ENCODE measurements at regions not wholly inside any gene's neighbourhood (a gene's known extent, or its start where the extent isn't known, plus 50 kb on each side); places are given as distances from the start of the nearest gene placed in this dataset.

DNA sequence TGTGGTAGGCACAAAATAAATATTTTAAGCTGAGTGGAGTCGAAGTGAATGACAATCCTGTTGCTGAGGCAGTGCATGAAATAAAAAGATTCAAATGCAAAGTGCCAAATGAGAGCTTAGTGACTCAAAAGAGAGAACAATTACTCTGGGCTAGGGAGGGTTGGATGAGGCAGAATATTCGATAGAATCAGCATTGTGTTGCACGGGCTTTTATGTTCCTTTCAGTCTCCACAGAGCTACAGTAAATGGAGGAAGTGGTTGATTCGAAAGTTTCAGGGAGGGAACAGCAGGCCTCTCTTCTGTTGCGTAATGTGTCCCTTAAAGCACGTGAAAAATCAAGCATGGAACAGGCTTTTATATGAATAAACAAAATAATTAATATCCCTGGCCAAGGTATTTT lies 599.3 kb upstream of the CELF2 start:
- H3K27me3 Mint-ChIP-seq = peaks cover 3% of the 10 kb centered on the region
- peak overlapping the region; percentile 8 for H3K4me3 Mint-ChIP-seq
- POLR2A ChIA-PET = no interaction called here
- no peaks in the 10 kb centered on the region for H3K36me3 Mint-ChIP-seq
- DNase-seq = no peak
- peak; percentile 94 for ATAC-seq (ENCODE audit: low read depth)
- peak overlapping the region; percentile 57 for H3K27ac Mint-ChIP-seq
- peaks cover 11% of the 10 kb centered on the region for H3K4me1 Mint-ChIP-seq
- peaks cover 4% of the 10 kb centered on the region for H3K9me3 Mint-ChIP-seq

DNA sequence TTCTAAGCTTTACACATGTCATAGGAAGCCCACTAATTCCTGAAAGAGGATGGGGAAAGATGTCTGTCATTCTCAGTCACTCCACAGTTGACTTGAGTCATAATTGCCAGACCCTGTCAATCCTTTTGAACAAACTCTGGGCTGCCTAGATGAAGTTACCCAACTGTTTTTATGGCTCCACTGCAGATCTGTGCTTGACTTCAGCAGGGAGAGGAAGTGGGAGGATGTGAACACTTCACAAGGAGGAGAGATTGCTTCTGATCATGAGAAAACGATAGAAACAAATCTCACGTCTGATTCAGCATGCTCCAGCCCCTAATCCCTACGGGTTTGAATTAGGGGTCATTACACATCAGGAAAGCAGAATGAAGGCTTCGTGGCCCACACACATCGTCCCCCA lies 596.6 kb upstream of the CELF2 start:
- no peaks in the 10 kb centered on the region for H3K27me3 Mint-ChIP-seq
- no peak overlapping the region for H3K4me3 Mint-ChIP-seq
- POLR2A ChIA-PET = no interaction called here
- ATAC-seq (ENCODE audit: low read depth) (no peak), DNase-seq (no peak)
- H3K4me1 Mint-ChIP-seq = peaks cover 11% of the 10 kb centered on the region
- H3K27ac Mint-ChIP-seq = no peak overlapping the region
- peaks cover 4% of the 10 kb centered on the region for H3K9me3 Mint-ChIP-seq
- H3K36me3 Mint-ChIP-seq = no peaks in the 10 kb centered on the region

DNA sequence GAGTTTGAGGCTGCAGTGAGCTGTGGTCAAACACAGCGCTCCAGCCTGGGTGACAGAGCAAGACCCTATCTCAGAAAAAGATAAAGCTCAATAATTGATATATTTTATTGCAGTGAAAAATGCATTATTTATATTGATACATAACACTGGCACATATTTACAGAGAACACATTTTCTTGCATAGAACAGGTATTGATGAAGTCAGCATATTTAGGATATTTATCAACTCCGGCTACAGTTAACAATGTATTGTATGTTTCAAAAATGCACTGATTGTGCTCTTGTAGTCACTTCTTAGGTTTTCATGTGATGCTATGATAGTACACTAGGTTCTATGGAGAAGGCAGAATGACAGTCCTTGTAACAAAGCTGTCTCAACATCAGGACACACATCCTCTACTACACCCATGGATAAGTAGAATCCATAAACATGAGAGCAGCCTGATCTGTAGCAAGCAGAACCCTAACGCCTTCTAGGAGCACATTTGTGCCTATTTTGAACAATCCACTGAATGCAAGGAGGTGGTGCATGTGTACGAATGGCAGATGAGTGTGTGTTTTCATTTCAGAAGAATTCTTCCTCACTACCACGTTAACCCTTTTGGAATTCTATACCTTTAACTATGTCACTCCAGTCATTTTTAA lies 586.1 kb upstream of the CELF2 start:
- no peak for ATAC-seq (ENCODE audit: low read depth)
- Mint-ChIP-seq H3K27me3 (no peaks in the 10 kb centered on the region), H3K4me1 (no peaks in the 10 kb centered on the region), H3K27ac (no peak overlapping the region), H3K36me3 (no peaks in the 10 kb centered on the region), H3K4me3 (no peak overlapping the region), H3K9me3 (no peaks in the 10 kb centered on the region)
- POLR2A ChIA-PET = no interaction called here
- no peak for DNase-seq

DNA sequence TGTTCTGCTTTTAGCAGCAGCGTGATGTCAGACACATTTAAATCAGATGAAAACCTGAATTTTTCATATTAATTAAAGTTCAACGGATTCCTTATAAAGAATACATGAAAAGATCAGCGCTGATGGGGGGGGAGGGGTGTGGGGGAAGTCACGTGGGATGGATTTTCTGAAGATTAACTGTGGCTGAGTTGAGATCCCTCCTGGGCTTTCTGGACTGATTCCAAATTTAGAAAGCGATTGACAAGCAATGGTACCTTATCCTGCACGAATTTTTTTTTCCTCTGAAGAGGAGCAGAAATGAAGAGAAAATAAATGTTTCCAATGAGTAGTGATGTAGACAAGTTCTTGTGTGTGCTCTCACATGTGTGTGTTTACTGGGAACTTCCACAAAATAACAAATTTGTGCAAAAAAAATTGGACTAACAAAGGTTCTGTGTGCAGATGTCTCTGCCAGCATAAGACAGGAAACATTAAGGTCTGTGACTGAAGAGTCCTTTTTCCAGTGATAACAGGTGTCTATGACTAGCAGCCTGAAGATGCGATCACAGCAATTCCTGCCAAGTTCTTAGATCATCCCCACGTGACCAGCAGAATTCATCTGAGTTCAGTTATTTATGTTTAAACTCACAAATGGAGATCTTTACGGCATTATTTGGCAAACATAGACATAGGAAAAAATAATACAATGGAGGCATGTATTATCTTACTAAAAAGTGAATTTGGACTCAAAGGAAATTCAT lies 585.2 kb upstream of the CELF2 start:
- H3K4me3 Mint-ChIP-seq = no peak overlapping the region
- DNase-seq = no peak
- POLR2A ChIA-PET = no interaction called here
- H3K36me3 Mint-ChIP-seq = no peaks in the 10 kb centered on the region
- ATAC-seq (ENCODE audit: low read depth) = no peak
- no peaks in the 10 kb centered on the region for H3K27me3 Mint-ChIP-seq
- no peaks in the 10 kb centered on the region for H3K9me3 Mint-ChIP-seq
- H3K4me1 Mint-ChIP-seq = no peaks in the 10 kb centered on the region
- H3K27ac Mint-ChIP-seq = no peak overlapping the region

DNA sequence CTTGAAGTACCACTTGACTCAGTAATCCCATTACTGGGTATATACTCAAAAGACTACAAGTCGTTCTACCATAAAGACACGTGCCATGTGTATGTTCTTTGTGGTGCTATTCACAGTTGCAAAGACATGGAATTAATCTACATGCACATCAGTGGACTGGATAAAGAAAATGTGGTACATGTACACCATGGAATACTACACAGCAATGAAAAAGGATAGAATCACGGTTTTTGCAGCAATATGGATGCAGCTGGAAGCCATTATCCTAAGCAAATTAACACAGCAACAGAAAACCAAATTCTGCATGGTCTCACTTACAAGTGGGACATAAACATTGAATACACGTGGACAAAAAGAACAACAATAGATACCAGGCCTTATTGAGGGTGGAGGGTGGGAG lies 583.4 kb upstream of the CELF2 start:
- no peak for DNase-seq
- Mint-ChIP-seq H3K36me3 (no peaks in the 10 kb centered on the region), H3K4me3 (no peak overlapping the region), H3K4me1 (no peaks in the 10 kb centered on the region), H3K9me3 (no peaks in the 10 kb centered on the region), H3K27ac (no peak overlapping the region), H3K27me3 (no peaks in the 10 kb centered on the region)
- POLR2A ChIA-PET = no interaction called here
- ATAC-seq (ENCODE audit: low read depth) = no peak

DNA sequence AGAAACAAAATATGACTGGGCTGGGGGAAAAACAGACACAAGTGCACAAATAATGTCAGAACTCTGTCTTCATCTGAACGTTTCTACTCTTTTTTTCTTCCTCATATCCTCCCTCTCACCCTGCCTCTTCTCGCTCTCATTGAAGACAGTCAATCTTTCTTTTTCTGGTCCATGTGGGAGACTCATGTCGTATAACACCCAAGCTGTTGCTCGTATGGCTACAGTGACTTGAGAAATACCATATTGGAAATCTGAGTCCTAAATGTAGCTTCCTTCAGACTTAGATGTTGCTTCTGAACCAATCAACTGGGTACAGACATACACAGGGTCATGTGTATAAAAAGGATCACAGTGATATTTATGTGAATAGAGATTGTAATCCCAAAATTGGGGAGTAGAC lies 579.8 kb upstream of the CELF2 start:
- H3K27me3 Mint-ChIP-seq = peaks cover 3% of the 10 kb centered on the region
- no peaks in the 10 kb centered on the region for H3K4me1 Mint-ChIP-seq
- H3K36me3 Mint-ChIP-seq = no peaks in the 10 kb centered on the region
- H3K27ac Mint-ChIP-seq = no peak overlapping the region
- H3K9me3 Mint-ChIP-seq = no peaks in the 10 kb centered on the region
- no peak for DNase-seq
- POLR2A ChIA-PET = no interaction called here
- H3K4me3 Mint-ChIP-seq = no peak overlapping the region
- ATAC-seq (ENCODE audit: low read depth) = no peak

DNA sequence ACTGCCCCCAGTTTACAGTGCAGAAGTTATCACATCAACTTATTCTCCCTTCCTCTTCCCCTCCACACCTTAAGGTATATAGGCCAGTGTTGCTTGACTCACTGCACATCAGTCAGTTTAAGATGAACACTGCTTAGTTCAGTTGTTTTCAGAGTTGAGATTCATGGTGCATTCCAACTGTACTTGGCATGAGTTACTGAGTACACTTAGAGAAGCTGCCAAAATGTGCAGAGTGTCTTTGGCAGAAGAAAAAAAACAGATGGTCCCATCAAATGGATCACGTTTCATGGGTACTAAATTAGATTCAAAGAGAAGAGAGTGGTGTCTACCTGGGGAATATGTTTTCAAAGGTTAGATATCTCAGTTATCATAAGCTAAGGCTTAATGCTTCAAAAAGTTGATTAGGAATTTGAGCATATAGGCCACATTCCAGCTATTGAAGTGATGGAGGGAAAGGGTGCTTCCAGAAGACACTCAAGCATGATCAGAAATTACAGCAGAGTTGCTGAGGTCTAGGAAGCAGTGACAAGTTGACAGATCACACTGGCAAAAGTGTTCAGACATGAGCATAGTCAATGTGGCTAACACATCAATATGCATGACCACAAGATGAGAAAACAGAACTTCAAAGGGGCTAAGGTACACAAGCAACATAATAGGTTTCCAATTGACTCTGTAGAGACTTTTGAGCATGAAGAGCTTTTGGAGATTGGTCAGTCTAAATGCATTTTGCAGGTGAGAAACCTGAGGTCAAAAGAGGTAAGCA lies 579.2 kb upstream of the CELF2 start:
- H3K9me3 Mint-ChIP-seq = no peaks in the 10 kb centered on the region
- DNase-seq = no peak
- no peak overlapping the region for H3K4me3 Mint-ChIP-seq
- POLR2A ChIA-PET = no interaction called here
- ATAC-seq (ENCODE audit: low read depth) = no peak
- no peaks in the 10 kb centered on the region for H3K36me3 Mint-ChIP-seq
- H3K4me1 Mint-ChIP-seq = no peaks in the 10 kb centered on the region
- no peak overlapping the region for H3K27ac Mint-ChIP-seq
- peaks cover 3% of the 10 kb centered on the region for H3K27me3 Mint-ChIP-seq

DNA sequence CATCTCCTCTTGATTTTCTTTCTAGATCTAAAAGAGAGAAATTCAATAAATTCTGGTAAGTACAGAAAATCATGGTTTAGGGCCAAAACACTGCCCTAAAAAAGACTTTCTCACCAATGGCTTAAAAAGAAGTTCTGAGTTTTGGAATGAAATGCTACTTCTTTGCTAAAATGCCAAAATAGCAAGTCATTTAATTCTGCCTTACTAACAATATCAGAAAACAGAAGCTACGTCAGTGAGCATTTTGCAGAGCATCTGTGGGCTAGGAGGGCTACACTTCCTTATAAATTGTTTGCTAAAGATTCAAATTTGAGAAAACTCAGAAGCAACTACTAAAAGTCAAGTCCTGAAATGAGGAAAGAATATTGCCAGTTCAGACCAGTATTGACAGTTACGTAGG lies 560.8 kb upstream of the CELF2 start:
- Mint-ChIP-seq H3K4me3 (no peak overlapping the region), H3K9me3 (no peaks in the 10 kb centered on the region), H3K27me3 (no peaks in the 10 kb centered on the region), H3K36me3 (no peaks in the 10 kb centered on the region), H3K4me1 (no peaks in the 10 kb centered on the region), H3K27ac (no peak overlapping the region)
- POLR2A ChIA-PET = no interaction called here
- DNase-seq (no peak), ATAC-seq (ENCODE audit: low read depth) (no peak)

DNA sequence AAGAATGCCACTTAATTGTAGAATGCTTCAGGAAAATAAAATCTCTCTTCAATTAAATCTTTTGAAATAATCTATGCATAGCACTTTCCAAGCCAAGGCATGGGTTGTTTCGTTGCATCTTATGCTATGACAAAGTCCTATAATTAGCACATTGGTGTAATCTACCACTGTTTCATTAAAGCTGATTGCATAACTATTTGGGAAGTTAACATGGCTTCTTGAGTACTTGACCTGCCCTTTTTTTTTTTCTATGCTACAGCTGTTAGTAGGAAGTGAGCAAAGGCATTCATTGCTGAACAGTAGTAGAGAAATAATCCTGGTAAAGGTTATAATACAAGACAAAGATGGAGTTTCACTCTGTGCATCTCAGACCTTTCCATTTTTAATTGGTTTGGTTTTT lies 557.2 kb upstream of the CELF2 start:
- H3K4me1 Mint-ChIP-seq = no peaks in the 10 kb centered on the region
- POLR2A ChIA-PET = no interaction called here
- H3K4me3 Mint-ChIP-seq = no peak overlapping the region
- ATAC-seq (ENCODE audit: low read depth) (no peak), DNase-seq (no peak)
- no peaks in the 10 kb centered on the region for H3K36me3 Mint-ChIP-seq
- H3K9me3 Mint-ChIP-seq = no peaks in the 10 kb centered on the region
- no peak overlapping the region for H3K27ac Mint-ChIP-seq
- peaks cover 2% of the 10 kb centered on the region for H3K27me3 Mint-ChIP-seq

DNA sequence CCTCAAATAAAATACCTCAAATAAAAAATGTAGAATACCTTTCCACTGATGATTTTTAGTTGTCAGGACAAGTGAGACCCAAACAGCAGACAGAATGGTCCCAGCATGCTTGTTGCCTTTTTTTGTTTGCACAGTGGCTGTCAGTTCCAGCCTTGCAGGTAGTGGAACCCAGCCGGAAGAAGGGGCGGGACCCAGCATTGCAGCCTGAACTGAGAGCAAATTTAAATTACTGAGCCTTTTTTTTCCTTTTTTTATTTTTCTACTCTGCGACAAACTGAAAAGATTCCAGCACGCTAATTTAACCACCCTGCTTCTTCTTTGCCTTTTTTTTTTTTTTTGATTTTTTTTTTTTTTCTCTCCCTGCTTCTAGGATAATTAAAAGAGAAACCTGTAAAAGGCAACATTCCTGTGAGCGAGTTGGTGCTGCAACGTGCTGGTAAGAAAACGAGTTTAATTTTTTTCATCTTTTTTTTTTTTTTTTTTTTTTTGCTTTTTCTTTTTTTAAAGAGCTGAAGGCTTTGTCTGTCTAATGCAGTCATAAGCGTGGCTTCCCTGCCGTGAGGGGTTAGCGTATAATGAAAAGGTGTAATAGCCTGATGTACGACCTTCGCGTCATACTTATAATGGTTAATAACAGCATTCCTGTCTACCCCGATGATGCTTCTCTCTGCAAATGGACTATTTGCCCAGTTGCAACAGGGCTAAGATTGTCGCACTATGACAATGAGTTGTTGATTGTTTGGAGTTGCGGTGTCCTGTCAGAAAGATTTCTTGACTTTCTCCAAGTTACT lies 555.3 kb upstream of the CELF2 start:
- Mint-ChIP-seq H3K4me1 (no peaks in the 10 kb centered on the region), H3K27me3 (peaks cover 2% of the 10 kb centered on the region), H3K27ac (no peak overlapping the region), H3K36me3 (no peaks in the 10 kb centered on the region), H3K4me3 (no peak overlapping the region), H3K9me3 (no peaks in the 10 kb centered on the region)
- POLR2A ChIA-PET = no interaction called here
- DNase-seq (no peak), ATAC-seq (ENCODE audit: low read depth) (no peak)

DNA sequence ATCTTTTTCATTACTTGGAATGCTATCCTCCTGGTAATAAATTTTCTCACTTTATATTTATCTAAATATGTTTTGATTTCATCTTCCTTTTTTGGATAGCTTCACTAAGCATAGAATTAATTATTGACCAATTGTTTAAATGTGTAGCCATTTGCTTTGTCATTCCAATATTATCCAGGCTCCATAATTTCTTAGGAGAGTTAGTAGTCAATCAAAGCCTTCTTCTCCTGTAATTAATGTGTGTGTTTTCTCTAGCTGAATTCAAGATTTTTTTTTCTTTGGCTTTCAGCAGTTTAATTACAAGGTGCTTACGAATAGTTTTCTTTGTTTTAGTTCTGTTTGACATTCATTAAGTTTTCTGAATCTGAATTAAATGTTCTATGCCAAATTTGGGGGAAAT lies 545.9 kb upstream of the CELF2 start:
- Mint-ChIP-seq H3K27me3 (peaks cover 2% of the 10 kb centered on the region), H3K27ac (no peak overlapping the region), H3K9me3 (no peaks in the 10 kb centered on the region), H3K4me3 (no peak overlapping the region), H3K4me1 (no peaks in the 10 kb centered on the region), H3K36me3 (no peaks in the 10 kb centered on the region)
- DNase-seq (no peak), ATAC-seq (ENCODE audit: low read depth) (no peak)
- POLR2A ChIA-PET = no interaction called here

DNA sequence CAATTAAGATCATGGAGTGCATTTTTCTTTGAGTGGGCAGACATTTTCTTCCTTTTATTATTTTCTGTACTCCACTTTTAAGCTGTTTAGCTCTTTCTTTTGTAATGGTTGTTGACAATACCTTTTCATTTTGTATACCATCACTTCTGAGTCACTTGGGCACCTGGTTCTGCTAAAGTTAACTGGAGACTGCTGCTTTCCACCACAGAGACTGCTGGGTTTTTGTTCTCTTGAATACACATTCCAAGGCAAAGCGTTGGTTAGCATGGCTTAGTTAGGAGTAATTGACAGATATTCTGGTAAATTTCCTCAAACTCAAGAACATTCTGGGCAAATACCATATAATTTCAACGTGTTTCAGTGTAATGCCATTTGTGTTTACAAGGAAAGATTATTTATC lies 541.9 kb upstream of the CELF2 start:
- Mint-ChIP-seq H3K4me3 (no peak overlapping the region), H3K36me3 (no peaks in the 10 kb centered on the region), H3K27me3 (no peaks in the 10 kb centered on the region), H3K27ac (no peak overlapping the region), H3K9me3 (no peaks in the 10 kb centered on the region), H3K4me1 (no peaks in the 10 kb centered on the region)
- DNase-seq (no peak), ATAC-seq (ENCODE audit: low read depth) (no peak)
- POLR2A ChIA-PET = no interaction called here

DNA sequence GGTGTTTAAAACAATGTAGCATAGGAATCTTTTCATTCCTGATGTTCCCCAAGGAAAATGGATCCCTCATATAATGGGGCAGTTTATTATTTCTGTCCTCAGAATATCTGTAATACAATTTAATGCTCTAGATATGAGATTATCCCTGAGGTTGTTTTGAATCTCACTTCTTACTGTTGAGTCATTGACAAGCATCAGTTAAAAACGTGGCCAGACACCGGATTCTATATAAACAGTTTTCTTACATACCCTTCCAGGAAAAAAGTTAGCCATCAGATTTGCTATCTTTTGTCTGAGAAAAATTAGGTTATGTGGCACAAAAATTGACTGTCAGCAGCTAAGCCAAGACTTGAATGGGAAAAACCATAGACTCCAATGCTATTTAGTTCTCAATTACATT lies 539.8 kb upstream of the CELF2 start:
- ATAC-seq (ENCODE audit: low read depth) (no peak), DNase-seq (no peak)

More for the DNA sequence above, 539.8 kb upstream of the CELF2 start:
- H3K27me3 Mint-ChIP-seq = no peaks in the 10 kb centered on the region
- H3K4me1 Mint-ChIP-seq = no peaks in the 10 kb centered on the region
- POLR2A ChIA-PET = no interaction called here
- no peaks in the 10 kb centered on the region for H3K36me3 Mint-ChIP-seq
- no peaks in the 10 kb centered on the region for H3K9me3 Mint-ChIP-seq
- no peak overlapping the region for H3K4me3 Mint-ChIP-seq
- H3K27ac Mint-ChIP-seq = no peak overlapping the region

All from activated naive CD8-positive, alpha-beta T cell treated with anti-CD3 and anti-CD28 coated beads, Interleukin-2, amount 10 ng/mL, durations not matched to agents 7 days and 5 days (primary cell).